Urinary bladder (tissue), 3 donors: ENCODE measurements at regions not wholly inside any gene's neighbourhood (a gene's known extent, or its start where the extent isn't known, plus 50 kb on each side); places are given as distances from the start of the nearest gene placed in this dataset.

Source experiments
- DNase-seq: peaks from one replicate; pipeline ENCODE4 v3.0.0-alpha.2; 2015; ENCODE audit errors: extremely low spot score
- H3K27ac ChIP-seq: one replicate; pipeline ENCODE4 v1.5.1; 2013; ENCODE audit warnings: low read depth, mild to moderate bottlenecking, moderate library complexity
- H3K36me3 ChIP-seq: one replicate; pipeline ENCODE4 v1.6.1; 2013; ENCODE audit warnings: mild to moderate bottlenecking, moderate library complexity; ENCODE audit not compliant: insufficient read depth
- H3K4me1 ChIP-seq: one replicate; pipeline ENCODE4 v1.6.1; 2013; ENCODE audit warnings: mild to moderate bottlenecking, moderate library complexity; ENCODE audit not compliant: insufficient read depth
- H3K4me3 ChIP-seq: one replicate; pipeline ENCODE4 v1.5.1; 2013; ENCODE audit warnings: low read depth, low read length
- WGBS: extraction: QIAGEN DNeasy Blood & Tissue Kit; methylation state at CpG from one replicate; pipeline ENCODE4 v1.1.7; 2013; 5-methylcytosine and 5-hydroxymethylcytosine counted together
- donor health status: healthy with polysubstance abuse.
- donor health status: healthy.

- H3K4me3 ChIP-seq, result no peak overlapping the region
- DNase-seq, result no peak
- WGBS, result 57% methylated on average over 2 of the region's 2 CpGs
- no peaks in the 10 kb centered on the region for H3K4me1 ChIP-seq
- no peak overlapping the region for H3K27ac ChIP-seq
- no peaks in the 10 kb centered on the region for H3K36me3 ChIP-seq
Observed at GRCh38 chr9:28820741-28821140, 1247.5 kb upstream of the C9orf72 start.

- WGBS, result 68% methylated on average over 2 of the region's 2 CpGs
- Histone ChIP-seq H3K27ac (no peak overlapping the region), H3K4me1 (no peaks in the 10 kb centered on the region), H3K36me3 (no peaks in the 10 kb centered on the region), H3K4me3 (no peak overlapping the region)
- no peak for DNase-seq
Observed at GRCh38 chr9:28821240-28821639, 1248.0 kb upstream of the C9orf72 start.

GRCh38 chr9:28824432-28824963 lies 1251.2 kb upstream of the C9orf72 start:
- no peak overlapping the region for H3K27ac ChIP-seq
- no peaks in the 10 kb centered on the region for H3K36me3 ChIP-seq
- no peak for DNase-seq
- WGBS, result 75% methylated on average over 1 of the region's 1 CpG
- H3K4me3 ChIP-seq, result no peak overlapping the region
- H3K4me1 ChIP-seq, result no peaks in the 10 kb centered on the region

- H3K4me3 ChIP-seq, result no peak overlapping the region
- no peak overlapping the region for H3K27ac ChIP-seq
- WGBS, result 31% methylated on average over 3 of the region's 3 CpGs
- no peaks in the 10 kb centered on the region for H3K4me1 ChIP-seq
- no peaks in the 10 kb centered on the region for H3K36me3 ChIP-seq
- no peak for DNase-seq
Observed at GRCh38 chr9:28832168-28832770, 1259.0 kb upstream of the C9orf72 start.

GRCh38 chr9:28834156-28834555 lies 1260.9 kb upstream of the C9orf72 start:
- Histone ChIP-seq H3K36me3 (no peaks in the 10 kb centered on the region), H3K27ac (no peak overlapping the region), H3K4me1 (no peaks in the 10 kb centered on the region), H3K4me3 (no peak overlapping the region)
- no peak for DNase-seq
- WGBS, result 81% methylated on average over 1 of the region's 1 CpG

GRCh38 chr9:28839778-28840430 lies 1266.6 kb upstream of the C9orf72 start:
- Histone ChIP-seq H3K27ac (no peak overlapping the region), H3K36me3 (no peaks in the 10 kb centered on the region), H3K4me3 (no peak overlapping the region), H3K4me1 (no peaks in the 10 kb centered on the region)
- WGBS, result 95% methylated on average over 9 of the region's 9 CpGs
- no peak for DNase-seq

- 78% methylated on average over 2 of the region's 2 CpGs for WGBS
- Histone ChIP-seq H3K27ac (no peak overlapping the region), H3K4me1 (no peaks in the 10 kb centered on the region), H3K4me3 (no peak overlapping the region), H3K36me3 (no peaks in the 10 kb centered on the region)
- no peak for DNase-seq
Observed at GRCh38 chr9:28841775-28842174, 1268.5 kb upstream of the C9orf72 start.

GRCh38 chr9:28847331-28847730 lies 1274.0 kb upstream of the C9orf72 start:
- WGBS, result 94% methylated on average over 1 of the region's 1 CpG
- H3K27ac ChIP-seq, result no peak overlapping the region
- DNase-seq, result no peak
- H3K36me3 ChIP-seq, result no peaks in the 10 kb centered on the region
- no peaks in the 10 kb centered on the region for H3K4me1 ChIP-seq
- H3K4me3 ChIP-seq, result no peak overlapping the region

GRCh38 chr9:28848671-28849070 lies 1275.4 kb upstream of the C9orf72 start:
- no peak for DNase-seq
- 55% methylated on average over 2 of the region's 2 CpGs for WGBS
- Histone ChIP-seq H3K27ac (no peak overlapping the region), H3K4me1 (no peaks in the 10 kb centered on the region), H3K36me3 (no peaks in the 10 kb centered on the region), H3K4me3 (no peak overlapping the region)

- DNase-seq, result no peak
- no peaks in the 10 kb centered on the region for H3K4me1 ChIP-seq
- H3K36me3 ChIP-seq, result no peaks in the 10 kb centered on the region
- 68% methylated on average over 4 of the region's 4 CpGs for WGBS
- H3K27ac ChIP-seq, result no peak overlapping the region
- no peak overlapping the region for H3K4me3 ChIP-seq
Observed at GRCh38 chr9:28853477-28853876, 1280.2 kb upstream of the C9orf72 start.

GRCh38 chr9:28866951-28867350 lies 1293.7 kb upstream of the C9orf72 start:
- Histone ChIP-seq H3K4me3 (no peak overlapping the region), H3K36me3 (no peaks in the 10 kb centered on the region), H3K27ac (no peak overlapping the region), H3K4me1 (no peaks in the 10 kb centered on the region)
- no peak for DNase-seq

- no peaks in the 10 kb centered on the region for H3K36me3 ChIP-seq
- H3K27ac ChIP-seq, result no peak overlapping the region
- 92% methylated on average over 2 of the region's 2 CpGs for WGBS
- H3K4me3 ChIP-seq, result no peak overlapping the region
- H3K4me1 ChIP-seq, result no peaks in the 10 kb centered on the region
- DNase-seq, result no peak
Observed at GRCh38 chr9:28868228-28868990, 1295.1 kb upstream of the C9orf72 start.

GRCh38 chr9:28882529-28882928 lies 1309.2 kb upstream of the C9orf72 start:
- Histone ChIP-seq H3K27ac (no peak overlapping the region), H3K4me1 (no peaks in the 10 kb centered on the region), H3K36me3 (no peaks in the 10 kb centered on the region), H3K4me3 (no peak overlapping the region)
- WGBS, result 52% methylated on average over 1 of the region's 1 CpG
- no peak for DNase-seq

GRCh38 chr9:28883234-28883633 lies 1310.0 kb upstream of the C9orf72 start:
- Histone ChIP-seq H3K36me3 (no peaks in the 10 kb centered on the region), H3K4me3 (no peak overlapping the region), H3K4me1 (no peaks in the 10 kb centered on the region), H3K27ac (no peak overlapping the region)
- DNase-seq, result no peak
- WGBS, result 60% methylated on average over 5 of the region's 5 CpGs
